GM19395 (cell line): ENCODE measurements at regions not wholly inside any gene's neighbourhood (a gene's known extent, or its start where the extent isn't known, plus 50 kb on each side); places are given as distances from the start of the nearest gene placed in this dataset.

ENCODE experiments used
- ATAC-seq: cut with Tn5 transposase; IDR thresholded peaks from one replicate; pipeline ENCODE4 v1.9.1; 2021; ENCODE audit warnings: mild to moderate bottlenecking, moderate library complexity; ENCODE audit not compliant: unreplicated experiment

DNA sequence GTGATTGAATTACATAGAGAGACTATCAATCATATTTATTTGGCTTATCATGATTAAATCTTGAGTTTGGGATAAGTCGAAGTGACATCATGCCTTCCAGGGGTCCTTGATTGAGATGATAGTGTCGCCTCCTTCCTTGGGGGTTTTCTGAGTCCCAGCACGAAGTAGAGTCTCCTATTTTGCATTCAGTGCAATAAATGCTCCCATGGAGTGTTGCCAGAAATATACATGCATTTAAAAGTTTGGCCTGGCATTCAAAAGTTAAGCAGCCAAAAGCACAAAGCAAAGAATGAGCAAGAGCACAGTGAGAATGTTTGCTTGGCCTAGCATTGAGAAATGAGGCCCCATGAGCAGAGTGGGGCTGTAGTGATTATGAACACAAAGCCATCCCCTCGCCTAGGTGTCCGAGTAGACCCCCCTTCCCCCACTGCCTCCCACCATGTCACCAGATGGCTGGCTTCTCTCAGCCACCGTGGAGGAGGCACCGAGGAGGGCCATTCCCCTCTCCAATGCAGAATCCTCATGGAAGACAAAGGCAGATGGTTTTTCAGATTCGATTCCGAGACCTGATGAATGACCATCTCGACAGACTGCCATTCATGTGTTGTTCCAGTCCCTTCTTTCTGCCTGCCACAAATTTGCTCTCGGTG lies 58.8 kb upstream of the UBL3 start:
- ATAC-seq, result no peak

DNA sequence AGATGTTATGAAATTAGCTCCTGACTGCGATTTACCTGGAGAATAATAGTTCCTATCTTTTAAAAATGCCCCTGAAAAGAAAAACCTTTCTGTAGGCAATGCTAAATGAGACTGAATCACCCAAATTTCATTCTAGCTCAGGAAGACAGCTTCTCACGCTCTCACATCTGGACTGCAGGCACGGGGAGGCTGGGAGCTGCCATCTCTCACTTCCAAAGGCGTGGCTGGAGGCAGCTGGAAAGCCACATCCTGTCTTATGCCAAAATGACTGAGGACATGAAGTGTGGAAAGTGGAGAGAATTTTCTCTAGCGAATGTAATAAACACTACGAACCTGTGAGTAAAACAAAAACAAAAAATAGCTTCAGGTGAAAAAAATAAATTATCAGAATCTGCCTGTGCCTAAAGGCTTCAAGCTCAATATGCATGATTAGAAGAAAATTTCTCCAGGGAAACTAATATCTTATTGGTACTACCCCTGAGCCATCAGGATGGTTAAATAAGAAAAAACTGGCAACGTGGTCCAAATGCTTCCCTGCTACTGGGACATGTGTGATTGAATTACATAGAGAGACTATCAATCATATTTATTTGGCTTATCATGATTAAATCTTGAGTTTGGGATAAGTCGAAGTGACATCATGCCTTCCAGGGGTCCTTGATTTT lies 58.1 kb upstream of the UBL3 start:
- ATAC-seq, result no peak

DNA sequence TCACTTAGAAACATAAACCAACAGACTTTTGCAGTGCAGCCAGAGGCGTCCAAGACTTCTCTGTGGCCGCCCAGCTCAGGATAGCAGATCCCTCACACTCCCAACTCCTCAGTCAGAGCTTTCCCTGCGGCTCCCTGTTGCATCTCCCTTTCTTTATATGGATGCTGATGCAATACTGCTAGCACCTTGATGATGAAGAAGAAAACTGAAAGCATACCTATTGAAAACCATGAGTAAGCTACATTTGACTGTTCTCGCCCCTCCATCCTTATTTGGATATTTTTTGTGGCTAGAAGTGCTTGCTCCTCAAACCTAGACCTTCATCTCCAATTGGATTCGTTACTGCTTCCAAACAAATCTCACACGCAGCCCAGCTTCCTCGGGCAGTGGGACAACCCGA lies 57.3 kb upstream of the UBL3 start:
- no peak for ATAC-seq

DNA sequence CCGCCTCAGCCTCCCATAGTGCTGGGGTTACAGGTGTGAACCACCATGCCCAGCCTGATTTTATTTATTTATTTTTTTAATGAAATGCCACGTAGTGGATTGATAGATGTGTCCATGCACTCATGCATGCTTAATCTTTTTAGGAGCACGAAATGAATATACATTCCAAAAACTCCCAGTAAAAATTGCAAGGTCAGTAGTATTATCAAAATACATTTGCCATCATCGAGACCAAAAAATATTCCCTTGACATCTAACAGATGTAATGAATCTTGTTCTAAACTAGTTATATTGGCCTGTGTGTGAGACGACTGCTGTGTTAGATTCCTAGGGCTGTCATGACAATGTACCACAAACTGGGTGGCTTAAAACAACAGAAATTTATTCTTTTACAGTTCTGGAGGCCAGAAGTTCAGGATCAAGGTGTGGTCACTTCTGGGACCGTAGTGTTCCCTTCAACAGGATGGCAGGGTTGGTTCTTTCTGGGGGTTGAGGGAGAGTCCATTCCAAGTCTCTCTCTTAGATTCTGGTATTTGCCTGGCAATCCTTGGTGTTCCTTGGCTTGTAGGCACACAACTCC lies 56.1 kb upstream of the UBL3 start:
- no peak for ATAC-seq

GRCh38 chr13:29905845-29906244 lies 55.4 kb upstream of the UBL3 start:
- no peak for ATAC-seq

DNA sequence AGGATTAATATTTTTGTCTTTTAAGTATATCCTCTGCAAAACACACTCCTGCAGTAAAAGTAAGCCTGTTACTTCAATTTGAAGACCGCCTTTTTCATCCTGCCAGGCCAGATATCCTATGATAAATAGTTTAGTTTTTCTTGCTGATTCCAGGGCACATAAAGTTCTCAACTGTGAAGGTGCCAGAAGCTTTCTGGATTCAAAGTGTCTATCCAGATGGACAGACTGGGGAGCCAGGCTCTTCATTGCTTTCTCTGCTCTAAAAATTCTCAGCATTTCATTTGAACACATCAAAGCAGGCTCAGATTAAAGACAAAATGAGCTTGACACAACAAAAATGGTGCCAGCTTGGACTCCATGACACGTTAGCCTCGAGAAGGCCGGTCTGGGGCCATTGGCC lies 53.6 kb upstream of the UBL3 start:
- no peak for ATAC-seq

GRCh38 chr13:29903543-29903942 lies 53.1 kb upstream of the UBL3 start:
- no peak for ATAC-seq

GRCh38 chr13:29902632-29903305 lies 52.4 kb upstream of the UBL3 start:
- no peak for ATAC-seq

DNA sequence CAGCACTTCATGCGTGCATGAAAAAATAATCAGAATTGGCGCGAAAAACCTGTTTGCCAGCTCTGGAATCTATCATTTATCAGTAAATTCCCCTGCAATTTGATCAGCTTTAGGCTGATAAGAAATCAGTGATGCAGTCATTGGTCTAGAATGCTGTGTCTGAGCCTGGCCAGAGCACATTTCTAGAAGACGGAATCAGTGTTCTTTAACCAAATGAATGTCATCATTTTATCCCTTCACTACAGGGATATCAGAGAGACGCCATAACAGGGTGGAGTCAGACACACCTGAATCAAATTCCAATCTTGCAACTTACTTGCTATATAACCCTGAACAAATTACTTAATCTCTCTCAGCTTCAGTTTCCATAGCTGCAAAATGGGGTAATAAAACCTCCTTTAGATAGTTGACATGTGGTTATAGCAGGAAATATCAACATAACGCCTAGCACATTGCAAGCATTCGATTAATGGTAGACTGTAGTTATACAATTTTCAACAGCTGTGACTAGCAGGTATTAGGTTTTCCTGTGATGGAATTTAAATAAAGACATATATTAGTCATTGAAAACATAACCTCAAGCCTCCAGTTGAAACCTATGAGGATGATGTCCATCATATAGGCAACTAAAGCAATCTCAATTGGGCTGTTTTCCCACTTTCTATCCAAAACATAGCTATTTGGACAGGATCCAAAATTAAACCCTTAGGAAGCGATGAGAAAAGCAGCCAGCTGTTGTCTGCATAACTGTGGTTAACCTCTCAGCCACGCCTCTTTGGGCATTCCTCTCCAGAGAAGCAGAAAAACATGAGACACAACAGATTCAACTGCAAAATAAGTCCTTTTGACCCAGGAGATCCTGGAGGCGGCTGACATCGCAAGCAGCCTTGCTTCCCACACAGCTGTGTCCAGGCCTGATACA lies 51.6 kb upstream of the UBL3 start:
- no peak for ATAC-seq
